ENCODE measurements at regions not wholly inside any gene's neighbourhood (a gene's known extent, or its start where the extent isn't known, plus 50 kb on each side); places are given as distances from the start of the nearest gene placed in this dataset.

DNA sequence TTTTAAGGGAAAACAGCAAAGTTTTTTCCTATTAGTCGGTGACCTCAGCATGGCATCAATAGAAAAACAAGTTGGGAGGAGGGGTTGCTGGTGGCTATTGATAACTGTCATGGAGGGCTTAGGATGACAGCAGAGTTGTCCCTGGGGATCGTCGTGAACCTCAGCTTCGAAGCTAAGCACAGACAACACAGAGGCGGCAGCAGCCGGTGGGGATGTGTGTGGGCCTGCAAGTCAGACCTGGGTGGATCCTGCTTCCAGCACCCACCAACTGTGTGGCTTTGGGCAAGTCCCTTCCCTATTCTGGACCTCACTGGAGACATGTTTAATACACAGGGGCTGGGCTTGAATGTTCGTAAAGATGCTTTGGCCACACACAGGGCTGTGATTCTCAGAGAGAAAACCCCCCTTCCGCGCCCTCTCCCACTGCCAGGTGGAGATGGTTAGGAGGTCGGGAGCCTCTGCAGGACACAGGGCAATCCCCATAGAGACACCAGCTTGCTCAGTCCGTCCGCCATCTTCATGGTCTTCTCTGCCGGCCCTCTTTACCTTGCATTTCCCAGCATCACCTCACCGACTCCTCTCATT, 83.1 kb upstream of the TOX2 start:
- no peak for ATAC-seq (ENCODE audit: poor library complexity)
- Histone ChIP-seq H3K27me3 (ENCODE audit: control insufficient read depth in 1 of 2, insufficient read depth in 2 of 2, low read length in 2 of 2) (peaks cover 0 to 4% of the 10 kb centered on the region in 2 experiments), H3K4me1 (ENCODE audit: insufficient read depth, low read length) (no peaks in the 10 kb centered on the region), H3K4me3 (ENCODE audit: low read length) (no peak overlapping the region), H3K36me3 (ENCODE audit: insufficient read depth, low read length) (no peaks in the 10 kb centered on the region), H3K9me3 (ENCODE audit: control insufficient read depth in 1 of 2, insufficient read depth in 1 of 2, low read length in 2 of 2) (peaks cover 0 to 5% of the 10 kb centered on the region in 2 experiments), H3K27ac (ENCODE audit: low read depth in 1 of 2, low read length in 2 of 2) (no peak overlapping the region)
- no peak for DNase-seq
- Mint-ChIP-seq H3K9me3 (no peaks in the 10 kb centered on the region), H3K36me3 (ENCODE audit: low read depth) (no peaks in the 10 kb centered on the region), H3K4me3 (no peak overlapping the region), H3K27ac (no peak overlapping the region), H3K27me3 (peaks cover 3% of the 10 kb centered on the region), H3K4me1 (ENCODE audit: low read depth) (no peaks in the 10 kb centered on the region)
- intact Hi-C loops (cut with DNase I, micrococcal nuclease) = no loop called here
- ChIA-PET POLR2A (no interaction called here), CTCF (no interaction called here)
- TF ChIP-seq, protein P1, sequence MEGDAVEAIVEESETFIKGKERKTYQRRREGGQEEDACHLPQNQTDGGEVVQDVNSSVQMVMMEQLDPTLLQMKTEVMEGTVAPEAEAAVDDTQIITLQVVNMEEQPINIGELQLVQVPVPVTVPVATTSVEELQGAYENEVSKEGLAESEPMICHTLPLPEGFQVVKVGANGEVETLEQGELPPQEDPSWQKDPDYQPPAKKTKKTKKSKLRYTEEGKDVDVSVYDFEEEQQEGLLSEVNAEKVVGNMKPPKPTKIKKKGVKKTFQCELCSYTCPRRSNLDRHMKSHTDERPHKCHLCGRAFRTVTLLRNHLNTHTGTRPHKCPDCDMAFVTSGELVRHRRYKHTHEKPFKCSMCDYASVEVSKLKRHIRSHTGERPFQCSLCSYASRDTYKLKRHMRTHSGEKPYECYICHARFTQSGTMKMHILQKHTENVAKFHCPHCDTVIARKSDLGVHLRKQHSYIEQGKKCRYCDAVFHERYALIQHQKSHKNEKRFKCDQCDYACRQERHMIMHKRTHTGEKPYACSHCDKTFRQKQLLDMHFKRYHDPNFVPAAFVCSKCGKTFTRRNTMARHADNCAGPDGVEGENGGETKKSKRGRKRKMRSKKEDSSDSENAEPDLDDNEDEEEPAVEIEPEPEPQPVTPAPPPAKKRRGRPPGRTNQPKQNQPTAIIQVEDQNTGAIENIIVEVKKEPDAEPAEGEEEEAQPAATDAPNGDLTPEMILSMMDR (IDR thresholded peaks at IDR 0.05) = no peak

DNA sequence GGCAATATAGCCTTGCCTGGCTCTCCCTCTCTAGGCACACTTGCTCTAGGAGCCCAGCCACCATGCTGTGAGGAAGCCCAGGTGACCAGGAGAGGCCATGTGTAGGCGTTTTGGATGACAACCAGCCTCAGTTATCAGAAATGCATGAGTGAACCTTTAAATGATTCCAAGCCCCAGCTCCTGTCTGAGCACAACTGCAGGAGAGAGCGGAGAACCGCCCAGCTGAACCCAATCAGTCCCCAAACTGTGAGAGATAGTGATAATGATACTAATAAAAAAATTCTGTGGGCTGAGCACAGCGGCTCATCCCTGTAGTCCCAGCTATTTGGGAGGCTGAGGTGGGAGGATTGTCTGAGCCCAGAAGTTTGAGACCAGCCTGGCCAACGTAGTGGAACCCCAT, 83.8 kb upstream of the TOX2 start:
- ChIA-PET CTCF (no interaction called here), POLR2A (no interaction called here)
- intact Hi-C loops (cut with DNase I, micrococcal nuclease) = no loop called here
- DNase-seq = no peak
- Mint-ChIP-seq H3K36me3 (ENCODE audit: low read depth) (no peaks in the 10 kb centered on the region), H3K4me3 (no peak overlapping the region), H3K4me1 (ENCODE audit: low read depth) (no peaks in the 10 kb centered on the region), H3K9me3 (no peaks in the 10 kb centered on the region), H3K27ac (no peak overlapping the region), H3K27me3 (peaks cover 3% of the 10 kb centered on the region)
- Histone ChIP-seq H3K27me3 (ENCODE audit: control insufficient read depth in 1 of 2, insufficient read depth in 2 of 2, low read length in 2 of 2) (peaks cover 0 to 4% of the 10 kb centered on the region in 2 experiments), H3K4me1 (ENCODE audit: insufficient read depth, low read length) (no peaks in the 10 kb centered on the region), H3K9me3 (ENCODE audit: control insufficient read depth in 1 of 2, insufficient read depth in 1 of 2, low read length in 2 of 2) (peaks cover 0 to 5% of the 10 kb centered on the region in 2 experiments), H3K27ac (ENCODE audit: low read depth in 1 of 2, low read length in 2 of 2) (no peak overlapping the region), H3K36me3 (ENCODE audit: insufficient read depth, low read length) (no peaks in the 10 kb centered on the region), H3K4me3 (ENCODE audit: low read length) (no peak overlapping the region)
- TF ChIP-seq, protein P1 (IDR thresholded peaks at IDR 0.05) = no peak
- ATAC-seq (ENCODE audit: poor library complexity) = no peak

DNA sequence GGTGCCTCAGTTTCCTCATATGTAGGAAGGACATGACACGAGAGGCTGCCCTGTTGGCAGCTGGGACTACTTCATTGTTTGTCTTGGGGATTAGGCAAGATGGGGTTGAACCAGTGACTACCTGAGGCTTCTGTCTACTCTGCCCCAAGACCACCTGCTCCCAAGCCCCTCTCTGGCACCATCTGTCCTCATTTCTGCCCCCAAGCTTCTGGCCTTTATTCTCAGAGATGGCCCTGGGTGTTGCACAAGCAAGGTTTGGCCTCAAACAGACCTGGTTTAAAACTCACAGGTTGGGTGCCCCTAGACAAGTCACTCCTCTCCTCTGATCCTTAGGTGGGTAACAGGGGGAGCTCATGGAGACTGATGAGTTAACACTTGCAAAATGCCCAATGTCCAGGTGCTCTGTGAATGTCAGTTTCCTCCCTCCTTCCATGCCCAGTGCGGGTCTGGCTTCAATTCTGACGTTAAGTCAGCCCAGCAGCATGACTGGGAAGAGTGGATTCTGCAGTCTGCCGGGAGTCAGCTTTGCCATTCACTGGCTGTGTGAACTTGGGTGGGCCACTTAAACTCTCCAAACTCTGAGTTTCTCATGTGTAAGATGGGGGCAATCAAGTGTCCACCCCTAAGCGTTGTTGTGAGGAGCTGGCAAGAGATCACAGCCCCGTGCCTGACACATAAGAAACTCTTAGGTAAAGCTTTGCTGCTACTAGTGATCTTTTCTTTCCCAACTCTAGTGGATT, 84.5 kb upstream of the TOX2 start:
- ChIA-PET CTCF (no interaction called here), POLR2A (no interaction called here)
- no peaks in the 10 kb centered on the region for H3K4me1 Mint-ChIP-seq (ENCODE audit: low read depth)
- Histone ChIP-seq H3K36me3 (ENCODE audit: insufficient read depth, low read length) (no peaks in the 10 kb centered on the region), H3K4me3 (ENCODE audit: low read length) (no peak overlapping the region), H3K9me3 (ENCODE audit: control insufficient read depth in 1 of 2, insufficient read depth in 1 of 2, low read length in 2 of 2) (peaks cover 0 to 5% of the 10 kb centered on the region in 2 experiments), H3K27me3 (ENCODE audit: control insufficient read depth in 1 of 2, insufficient read depth in 2 of 2, low read length in 2 of 2) (peaks cover 0 to 4% of the 10 kb centered on the region in 2 experiments), H3K4me1 (ENCODE audit: insufficient read depth, low read length) (no peaks in the 10 kb centered on the region), H3K27ac (ENCODE audit: low read depth in 1 of 2, low read length in 2 of 2) (no peak overlapping the region)
- H3K9me3 Mint-ChIP-seq = no peaks in the 10 kb centered on the region
- intact Hi-C loops (cut with DNase I, micrococcal nuclease) = no loop called here
- no peaks in the 10 kb centered on the region for H3K36me3 Mint-ChIP-seq (ENCODE audit: low read depth)
- no peak overlapping the region for H3K4me3 Mint-ChIP-seq
- DNase-seq = no peak
- ATAC-seq (ENCODE audit: poor library complexity) = no peak
- peaks cover 3% of the 10 kb centered on the region for H3K27me3 Mint-ChIP-seq
- TF ChIP-seq, protein P1 (IDR thresholded peaks at IDR 0.05) = no peak
- no peak overlapping the region for H3K27ac Mint-ChIP-seq
